GM19023 (cell line): ENCODE measurements at regions not wholly inside any gene's neighbourhood (a gene's known extent, or its start where the extent isn't known, plus 50 kb on each side); places are given as distances from the start of the nearest gene placed in this dataset.

ENCODE experiments used
- ATAC-seq: cut with Tn5 transposase; IDR thresholded peaks from one replicate; pipeline ENCODE4 v1.9.1; 2021; ENCODE audit warnings: mild to moderate bottlenecking, moderate library complexity; ENCODE audit not compliant: unreplicated experiment

GRCh38 chr4:107253579-107254068 lies 217.5 kb upstream of the DKK2 start:
- no peak for ATAC-seq

- ATAC-seq, result no peak
These were observed 217.0 kb upstream of the DKK2 start for GRCh38 chr4:107253090-107253489.

- no peak for ATAC-seq
These were observed 216.5 kb upstream of the DKK2 start for GRCh38 chr4:107252571-107252970.

- ATAC-seq, result no peak
These were observed 212.5 kb upstream of the DKK2 start for GRCh38 chr4:107248571-107248970.

GRCh38 chr4:107247738-107248137 lies 211.6 kb upstream of the DKK2 start:
- no peak for ATAC-seq

GRCh38 chr4:107246761-107247160 lies 210.6 kb upstream of the DKK2 start:
- no peak for ATAC-seq

- no peak for ATAC-seq
These were observed 207.1 kb upstream of the DKK2 start for GRCh38 chr4:107243141-107243781.

- ATAC-seq, result no peak
These were observed 184.9 kb upstream of the DKK2 start for GRCh38 chr4:107220976-107221375.

GRCh38 chr4:107219681-107220080 lies 183.6 kb upstream of the DKK2 start:
- ATAC-seq, result no peak

- ATAC-seq, result no peak
These were observed 180.3 kb upstream of the DKK2 start for GRCh38 chr4:107216379-107216778.

GRCh38 chr4:107215222-107215621 lies 179.1 kb upstream of the DKK2 start:
- ATAC-seq, result no peak

- no peak for ATAC-seq
These were observed 177.8 kb upstream of the DKK2 start for GRCh38 chr4:107213880-107214279.

GRCh38 chr4:107213410-107213809 lies 177.3 kb upstream of the DKK2 start:
- no peak for ATAC-seq

- no peak for ATAC-seq
These were observed 176.5 kb upstream of the DKK2 start for GRCh38 chr4:107212565-107212964.

- no peak for ATAC-seq
These were observed 174.5 kb upstream of the DKK2 start for GRCh38 chr4:107210450-107211239.

- no peak for ATAC-seq
These were observed 167.6 kb upstream of the DKK2 start for GRCh38 chr4:107203733-107204132.

GRCh38 chr4:107202744-107203143 lies 166.6 kb upstream of the DKK2 start:
- no peak for ATAC-seq

- ATAC-seq, result no peak
These were observed 161.0 kb upstream of the DKK2 start for GRCh38 chr4:107197121-107197520.

- no peak for ATAC-seq
These were observed 160.2 kb upstream of the DKK2 start for GRCh38 chr4:107196312-107196711.

- no peak for ATAC-seq
These were observed 157.9 kb upstream of the DKK2 start for GRCh38 chr4:107194005-107194404.

- no peak for ATAC-seq
These were observed 156.5 kb upstream of the DKK2 start for GRCh38 chr4:107192601-107193000.

GRCh38 chr4:107187091-107187490 lies 151.0 kb upstream of the DKK2 start:
- ATAC-seq, result no peak
